Upper lobe of left lung (tissue), 4 donors: ENCODE measurements at regions not wholly inside any gene's neighbourhood (a gene's known extent, or its start where the extent isn't known, plus 50 kb on each side); places are given as distances from the start of the nearest gene placed in this dataset.

Experiments
- CTCF ChIP-seq, 6 experiments: fragments of 450-650 bp in 4 of 6; fragments of 200-600 bp in 2 of 6; sonication (generic) in 2 of 6; IDR thresholded peaks; one replicate each; pipeline ENCODE4 v1.5.1; 2016 to 2019; ENCODE audit warnings: antibody characterized with exemption in 6 of 6
- POLR2A ChIP-seq, 4 donors: fragments of 450-650 bp; IDR thresholded peaks; one replicate each; pipeline ENCODE4 v1.5.1; 2016 to 2017; ENCODE audit warnings: antibody characterized with exemption in 4 of 4, mild to moderate bottlenecking in 2 of 4

- TF ChIP-seq CTCF (IDR thresholded peaks at IDR 0.05) (no peak), POLR2A (IDR thresholded peaks at IDR 0.05) (no peak)
Measured at GRCh38 chr4:17170131-17170530, 271.7 kb upstream of the LDB2 start.
